Mucosa of rectum (tissue), 2 donors: ENCODE measurements at regions not wholly inside any gene's neighbourhood (a gene's known extent, or its start where the extent isn't known, plus 50 kb on each side); places are given as distances from the start of the nearest gene placed in this dataset.

Experiments used
- H3K27ac ChIP-seq, 2 donors: one replicate each; pipeline ENCODE4 v1.7.0; 2013; ENCODE audit warnings: inconsistent platforms in 2 of 2, low read depth in 2 of 2, low read length in 2 of 2
- H3K27me3 ChIP-seq, 2 donors: one replicate each; pipeline ENCODE4 v1.7.0; 2013; ENCODE audit warnings: low read length in 2 of 2; ENCODE audit not compliant: control insufficient read depth in 2 of 2, insufficient read depth in 2 of 2
- H3K36me3 ChIP-seq, 2 donors: one replicate each; pipeline ENCODE4 v1.7.0; 2013; ENCODE audit warnings: low read length in 2 of 2; ENCODE audit not compliant: control insufficient read depth in 2 of 2, insufficient read depth in 2 of 2
- H3K4me1 ChIP-seq, 2 donors: one replicate each; pipeline ENCODE4 v1.7.0; 2013; ENCODE audit warnings: low read length in 2 of 2, mild to moderate bottlenecking in 1 of 2; ENCODE audit not compliant: control insufficient read depth in 2 of 2, insufficient read depth in 2 of 2
- H3K4me3 ChIP-seq, 2 donors: one replicate each; pipeline ENCODE4 v1.7.0; 2013; ENCODE audit warnings: low read length in 2 of 2
- H3K9ac ChIP-seq, 2 donors: one replicate each; pipeline ENCODE4 v1.7.0; 2013; ENCODE audit warnings: low read length in 2 of 2, low read depth in 1 of 2, mild to moderate bottlenecking in 1 of 2
- H3K9me3 ChIP-seq, 2 donors: one replicate each; pipeline ENCODE4 v1.7.0; 2013; ENCODE audit warnings: low read length in 2 of 2; ENCODE audit not compliant: control insufficient read depth in 2 of 2
- donor health status: healthy.
- donor health status: Normal muscosa, but diverticular disease.

GRCh38 chr4:74531963-74532794 lies 87.2 kb downstream of the AREG start:
- peaks cover 5 to 41% of the 10 kb centered on the region in 2 donors for H3K4me1 ChIP-seq

GRCh38 chr4:74534121-74534520 lies 89.2 kb downstream of the AREG start:
- H3K4me3 ChIP-seq, result peak overlapping the region in 1 of 2 donors; percentile 11
- no peaks in the 10 kb centered on the region for H3K36me3 ChIP-seq
- no peak overlapping the region for H3K9ac ChIP-seq
- H3K9me3 ChIP-seq, result no peaks in the 10 kb centered on the region
- H3K27me3 ChIP-seq, result no peaks in the 10 kb centered on the region
- H3K4me1 ChIP-seq, result peaks cover 5 to 44% of the 10 kb centered on the region in 2 donors
- H3K27ac ChIP-seq, result peak overlapping the region; percentile 69 to 77

More at GRCh38 chr4:74531963-74532794, 87.2 kb downstream of the AREG start:
- H3K4me3 ChIP-seq, result no peak overlapping the region
- H3K27ac ChIP-seq, result no peak overlapping the region
- H3K27me3 ChIP-seq, result no peaks in the 10 kb centered on the region
- no peaks in the 10 kb centered on the region for H3K9me3 ChIP-seq
- no peaks in the 10 kb centered on the region for H3K36me3 ChIP-seq
- H3K9ac ChIP-seq, result no peak overlapping the region

- Histone ChIP-seq H3K9me3 (no peaks in the 10 kb centered on the region), H3K4me1 (peaks cover 5 to 42% of the 10 kb centered on the region in 2 donors), H3K4me3 (no peak overlapping the region), H3K36me3 (no peaks in the 10 kb centered on the region), H3K27ac (peak overlapping the region; percentile 69 to 77), H3K9ac (peak overlapping the region in 1 of 2 donors; percentile 14), H3K27me3 (no peaks in the 10 kb centered on the region)
Observed at GRCh38 chr4:74534936-74535335, 90.0 kb downstream of the AREG start.

- no peaks in the 10 kb centered on the region for H3K9me3 ChIP-seq
- no peaks in the 10 kb centered on the region for H3K36me3 ChIP-seq
- H3K4me1 ChIP-seq, result peaks cover 5 to 39% of the 10 kb centered on the region in 2 donors
- no peak overlapping the region for H3K9ac ChIP-seq
- no peak overlapping the region for H3K4me3 ChIP-seq
- peak overlapping the region; percentile 33 to 68 for H3K27ac ChIP-seq
- H3K27me3 ChIP-seq, result no peaks in the 10 kb centered on the region
Observed at GRCh38 chr4:74535512-74535911, 90.6 kb downstream of the AREG start.

- Histone ChIP-seq H3K9ac (no peak overlapping the region), H3K27ac (no peak overlapping the region), H3K4me3 (no peak overlapping the region), H3K4me1 (peaks cover 5 to 42% of the 10 kb centered on the region in 2 donors), H3K27me3 (no peaks in the 10 kb centered on the region), H3K9me3 (no peaks in the 10 kb centered on the region), H3K36me3 (no peaks in the 10 kb centered on the region)
Observed at GRCh38 chr4:74536557-74536956, 91.6 kb downstream of the AREG start.

- Histone ChIP-seq H3K9ac (no peak overlapping the region), H3K4me3 (no peak overlapping the region), H3K36me3 (no peaks in the 10 kb centered on the region), H3K9me3 (no peaks in the 10 kb centered on the region), H3K27ac (no peak overlapping the region), H3K27me3 (no peaks in the 10 kb centered on the region), H3K4me1 (peaks cover 5 to 41% of the 10 kb centered on the region in 2 donors)
Observed at GRCh38 chr4:74537459-74537858, 92.5 kb downstream of the AREG start.

- H3K4me3 ChIP-seq, result no peak overlapping the region
- peaks cover 17 to 54% of the 10 kb centered on the region in 2 donors for H3K4me1 ChIP-seq
- no peaks in the 10 kb centered on the region for H3K36me3 ChIP-seq
- no peaks in the 10 kb centered on the region for H3K27me3 ChIP-seq
- no peak overlapping the region for H3K9ac ChIP-seq
- no peaks in the 10 kb centered on the region for H3K9me3 ChIP-seq
- peak overlapping the region in 1 of 2 donors; percentile 57 for H3K27ac ChIP-seq
Observed at GRCh38 chr4:74539044-74539790, 94.3 kb downstream of the AREG start.

GRCh38 chr4:74540193-74540592 lies 95.3 kb downstream of the AREG start:
- no peak overlapping the region for H3K27ac ChIP-seq
- peaks cover 18 to 56% of the 10 kb centered on the region in 2 donors for H3K4me1 ChIP-seq
- no peak overlapping the region for H3K4me3 ChIP-seq
- no peaks in the 10 kb centered on the region for H3K36me3 ChIP-seq
- H3K9ac ChIP-seq, result no peak overlapping the region
- no peaks in the 10 kb centered on the region for H3K27me3 ChIP-seq
- H3K9me3 ChIP-seq, result no peaks in the 10 kb centered on the region

GRCh38 chr4:74541667-74542066 lies 96.7 kb downstream of the AREG start:
- Histone ChIP-seq H3K9ac (no peak overlapping the region), H3K27me3 (no peaks in the 10 kb centered on the region), H3K36me3 (no peaks in the 10 kb centered on the region), H3K4me1 (peaks cover 18 to 51% of the 10 kb centered on the region in 2 donors), H3K4me3 (peak overlapping the region in 1 of 2 donors; percentile 5), H3K27ac (peak overlapping the region; percentile 10 to 49), H3K9me3 (no peaks in the 10 kb centered on the region)

GRCh38 chr4:74543231-74543781 lies 98.4 kb downstream of the AREG start:
- Histone ChIP-seq H3K36me3 (no peaks in the 10 kb centered on the region), H3K9me3 (no peaks in the 10 kb centered on the region), H3K4me3 (no peak overlapping the region), H3K27ac (peak overlapping the region; percentile 59 to 78), H3K27me3 (no peaks in the 10 kb centered on the region), H3K4me1 (peaks cover 18 to 51% of the 10 kb centered on the region in 2 donors), H3K9ac (no peak overlapping the region)
